IMR-90 (cell line): ENCODE measurements at regions not wholly inside any gene's neighbourhood (a gene's known extent, or its start where the extent isn't known, plus 50 kb on each side); places are given as distances from the start of the nearest gene placed in this dataset.
A peak's percentile ranks its signal among the peaks of the same experiment; 100 is the strongest.

Experiments
- ATAC-seq: fragments of 200-7000 bp; cut with Tn5 transposase; 2 replicates; pipeline ENCODE4 v1.9.1; 2020; ENCODE audit warnings: low read depth, mild to moderate bottlenecking, moderate library complexity
- BruUV-seq: library from RNA; stranded (reverse); fragments of 400-500 nt; replicated peaks from 2 replicates; lab custom pipeline; 2021; lab: Mats Ljungman, UMichigan
- CTCF ChIA-PET: fragments of 300-600 bp; formaldehyde crosslinking; extraction: SDS; loops from one replicate; lab custom pipeline; 2021; ENCODE audit warnings: antibody characterized with exemption; lab: Yijun Ruan, JAX
- POLR2A ChIA-PET: fragments of 300-600 bp; sonication (Branson Sonifier 250); formaldehyde crosslinking; loops from one replicate; lab custom pipeline; 2022; ENCODE audit warnings: antibody characterized with exemption; ENCODE audit not compliant: unreplicated experiment; lab: Charles Lee
- DNase-seq: peaks from one replicate; pipeline ENCODE4 v3.0.0; 2013
- H2AFZ ChIP-seq: replicated peaks from 2 replicates; pipeline ENCODE3; 2013; ENCODE audit warnings: low read length, mild to moderate bottlenecking; ENCODE audit not compliant: poor library complexity
- H2AK5ac ChIP-seq: 2 replicates; pipeline ENCODE4 v1.6.1; 2013; ENCODE audit warnings: low read depth, low read length, inconsistent platforms
- H2AK9ac ChIP-seq: replicated peaks from 2 replicates; pipeline ENCODE3; 2013; ENCODE audit warnings: mild to moderate bottlenecking, low read depth, low read length, moderate library complexity; ENCODE audit not compliant: poor library complexity
- H2BK120ac ChIP-seq: 2 replicates; pipeline ENCODE4 v1.6.1; 2013; ENCODE audit warnings: low read depth, low read length, inconsistent platforms
- H2BK15ac ChIP-seq: 3 replicates; pipeline ENCODE4 v1.6.1; 2013; ENCODE audit warnings: low read depth, low read length, inconsistent platforms
- H2BK20ac ChIP-seq: 2 replicates; pipeline ENCODE4 v1.6.1; 2013; ENCODE audit warnings: low read depth, mild to moderate bottlenecking, inconsistent platforms, low read length, moderate library complexity
- H2BK5ac ChIP-seq: 2 replicates; pipeline ENCODE4 v1.6.1; 2013; ENCODE audit warnings: mild to moderate bottlenecking, low read depth, low read length, inconsistent platforms; ENCODE audit not compliant: poor library complexity, severe bottlenecking
- H3K14ac ChIP-seq: replicated peaks from 2 replicates; pipeline ENCODE4 v1.6.1; 2013; ENCODE audit warnings: low read depth, low read length, inconsistent platforms
- H3K18ac ChIP-seq: 2 replicates; pipeline ENCODE4 v1.6.1; 2013; ENCODE audit warnings: low read depth, low read length, control low read depth
- H3K23ac ChIP-seq: 2 replicates; pipeline ENCODE4 v1.6.1; 2013; ENCODE audit warnings: low read depth, low read length, inconsistent platforms
- H3K27ac ChIP-seq: 2 replicates; pipeline ENCODE4 v1.5.1; 2013; ENCODE audit warnings: mild to moderate bottlenecking, control low read depth, low read length; ENCODE audit not compliant: insufficient read depth
- H3K27me3 ChIP-seq: 2 replicates; pipeline ENCODE4 v1.6.1; 2013; ENCODE audit warnings: low read length; ENCODE audit not compliant: control insufficient read depth, insufficient read depth
- H3K36me3 ChIP-seq: 2 replicates; pipeline ENCODE4 v1.6.1; 2013; ENCODE audit warnings: low read length, mixed read lengths; ENCODE audit not compliant: control insufficient read depth, insufficient read depth
- H3K4ac ChIP-seq: 2 replicates; pipeline ENCODE4 v1.6.1; 2013; ENCODE audit warnings: low read depth, low read length, inconsistent platforms
- H3K4me1 ChIP-seq: 2 replicates; pipeline ENCODE4 v1.6.1; 2013; ENCODE audit warnings: low read length, mixed read lengths; ENCODE audit not compliant: control insufficient read depth, insufficient read depth
- H3K4me2 ChIP-seq: 2 replicates; pipeline ENCODE4 v1.6.1; 2013; ENCODE audit warnings: low read depth, mild to moderate bottlenecking, control low read depth, low read length, moderate library complexity
- H3K4me3 ChIP-seq: 2 replicates; pipeline ENCODE4 v1.5.1; 2013; ENCODE audit warnings: low read depth, mild to moderate bottlenecking, control low read depth, low read length, moderate library complexity; ENCODE audit not compliant: insufficient read depth
- H3K56ac ChIP-seq: 2 replicates; pipeline ENCODE4 v1.6.1; 2013; ENCODE audit warnings: low read length, inconsistent platforms; ENCODE audit not compliant: insufficient read depth; ENCODE audit errors: extremely low read depth
- H3K79me1 ChIP-seq, 2 experiments: 2 replicates each; pipeline ENCODE4 v1.6.1; 2013; ENCODE audit warnings: low read length in 2 of 2, inconsistent platforms in 1 of 2, low read depth in 1 of 2
- H3K9ac ChIP-seq: 2 replicates; pipeline ENCODE4 v1.6.1; 2013; ENCODE audit warnings: low read depth, low read length, control low read depth
- H3K9me1 ChIP-seq: 2 replicates; pipeline ENCODE4 v1.6.1; 2013; ENCODE audit warnings: low read length, inconsistent platforms; ENCODE audit not compliant: insufficient read depth
- H3K9me3 ChIP-seq: 2 replicates; pipeline ENCODE4 v1.6.1; 2013; ENCODE audit warnings: low read length; ENCODE audit not compliant: control insufficient read depth, insufficient read depth
- H4K20me1 ChIP-seq: 2 replicates; pipeline ENCODE4 v1.6.1; 2013; ENCODE audit warnings: low read length, inconsistent platforms; ENCODE audit not compliant: insufficient read depth
- H4K5ac ChIP-seq: 2 replicates; pipeline ENCODE4 v1.6.1; 2013; ENCODE audit warnings: mild to moderate bottlenecking, low read depth, low read length, control low read depth
- H4K8ac ChIP-seq, 2 experiments: 2 replicates each; pipeline ENCODE4 v1.6.1; 2013; ENCODE audit warnings: low read depth in 2 of 2, low read length in 2 of 2, control low read depth in 1 of 2, inconsistent platforms in 1 of 2
- H4K91ac ChIP-seq: 2 replicates; pipeline ENCODE4 v1.6.1; 2013; ENCODE audit warnings: low read depth, low read length, inconsistent platforms; ENCODE audit not compliant: insufficient read depth
- BHLHE40 ChIP-seq: fragments of 150-350 bp; IDR thresholded peaks from 2 replicates; pipeline ENCODE4 v1.6.1; 2016; ENCODE audit warnings: mild to moderate bottlenecking, low read depth, low read length
- CEBPB ChIP-seq: IDR thresholded peaks from 2 replicates; pipeline ENCODE4 v1.6.1; 2012; ENCODE audit warnings: low read depth, low read length, improper control_type of control experiment
- FOS ChIP-seq: fragments of 150-350 bp; IDR thresholded peaks from 2 replicates; pipeline ENCODE4 v1.6.1; 2016; ENCODE audit warnings: low read depth, low read length
- MAZ ChIP-seq: IDR thresholded peaks from 2 replicates; pipeline ENCODE4 v1.6.1; 2012; ENCODE audit warnings: low read depth, mild to moderate bottlenecking, low read length, improper control_type of control experiment, moderate library complexity, borderline replicate concordance
- NFE2L2 ChIP-seq: fragments of 150-350 bp; IDR thresholded peaks from 2 replicates; pipeline ENCODE4 v1.6.1; 2016; ENCODE audit warnings: low read depth, mild to moderate bottlenecking, low read length
- POLR2A ChIP-seq: IDR thresholded peaks from 2 replicates; pipeline ENCODE4 v1.6.1; 2012; ENCODE audit warnings: mild to moderate bottlenecking, low read depth, low read length
- RFX5 ChIP-seq: IDR thresholded peaks from 2 replicates; pipeline ENCODE4 v1.8.0; 2012; ENCODE audit warnings: low read depth, mild to moderate bottlenecking, low read length, moderate library complexity
- SMC3 ChIP-seq: fragments of 150-350 bp; IDR thresholded peaks from 2 replicates; pipeline ENCODE4 v1.6.1; 2016; ENCODE audit warnings: low read depth, mild to moderate bottlenecking, antibody characterized with exemption, low read length, moderate library complexity
- WGBS, 2 experiments: methylation state at CpG; one replicate each; pipeline versions ENCODE4 v1.1.5 to v1.1.7; 2013; ENCODE audit warnings: missing lambda C conversion rate in 2 of 2; ENCODE audit not compliant: insufficient read length in 1 of 2; ENCODE audit errors: extremely low coverage in 2 of 2; 5-methylcytosine and 5-hydroxymethylcytosine counted together
- dilution Hi-C: fragments of 300-500 bp; cut with HindIII; formaldehyde crosslinking; loops from one replicate; pipeline ENCODE4 v1.14.3; 2018; ENCODE audit warnings: low sequenced_read_pairs; ENCODE audit not compliant: unreplicated experiment
- in situ Hi-C: fragments of 300-500 bp; cut with MboI; formaldehyde crosslinking; loops from 3 replicates; pipeline ENCODE4 v1.14.3; 2019; ENCODE audit warnings: low sequenced_read_pairs, inconsistent platforms, mixed read lengths
- intact Hi-C: fragments of 100-400 bp; cut with micrococcal nuclease; formaldehyde crosslinking; loops from 2 replicates; pipeline ENCODE4 v1.10.0; 2022
- TF ChIP-seq, protein P1 (sequence below): conservative IDR thresholded peaks from 2 replicates; pipeline ENCODE4 v1.5.1; 2012; ENCODE audit warnings: mild to moderate bottlenecking, low read depth, low read length, improper control_type of control experiment
- TF ChIP-seq, protein P2 (sequence below): fragments of 150-350 bp; IDR thresholded peaks from 2 replicates; pipeline ENCODE4 v1.6.1; 2017; ENCODE audit warnings: mild to moderate bottlenecking, antibody characterized with exemption, low read length, low read depth

DNA sequence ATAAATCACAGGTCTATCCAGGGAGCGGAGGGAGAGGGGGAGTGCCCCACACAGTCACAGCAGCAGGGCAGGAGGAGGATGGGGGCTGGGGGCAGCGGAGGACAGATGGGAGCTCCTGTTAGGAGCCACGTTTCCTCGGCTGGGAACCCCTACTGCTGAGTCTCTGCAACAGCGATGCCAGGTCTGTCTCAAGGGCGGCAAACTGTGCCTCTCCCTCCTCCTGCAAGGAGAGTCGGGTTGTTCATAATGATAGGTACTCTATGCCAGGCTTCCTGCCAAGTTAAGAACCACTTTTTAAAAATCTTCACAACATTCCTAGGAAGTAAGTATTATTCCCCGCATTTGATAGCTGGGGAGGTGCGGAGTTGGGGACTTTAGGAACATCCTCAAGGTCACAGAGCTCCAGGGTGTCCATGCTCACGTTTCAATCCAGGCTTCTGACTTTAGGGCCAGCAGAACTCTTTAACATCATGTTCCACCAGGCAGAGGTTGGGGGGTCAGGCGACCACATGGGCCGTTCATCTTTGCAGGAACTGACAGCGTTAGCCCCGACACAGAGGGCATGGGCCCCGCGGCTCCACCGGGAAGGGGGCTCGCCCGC, 98.3 kb upstream of the MAML3 start:
- Histone ChIP-seq H3K79me1 (0 out of 4 replicates have a peak, but pooled peaks cover 0 to 4% of the 10 kb centered on the region in 2 experiments), H3K36me3 (no peaks in the 10 kb centered on the region), H3K56ac (peak overlapping the region; percentile 30; the same call in 1 of the 2 replicates), H4K91ac (peak overlapping the region; percentile 85), H3K4me1 (peaks cover 19% of the 10 kb centered on the region), H2BK120ac (peak overlapping the region; percentile 89), H2BK15ac (peak overlapping the region; percentile 76; the same call in 2 of the 3 replicates), H4K5ac (peak overlapping the region; percentile 72), H3K4me2 (peak overlapping the region; percentile 71; the same call in 1 of the 2 replicates), H3K23ac (peak overlapping the region; percentile 55; the same call in 1 of the 2 replicates), H3K9ac (peak overlapping the region; percentile 16; the same call in 1 of the 2 replicates), H3K27me3 (no peaks in the 10 kb centered on the region), H3K4me3 (no peak overlapping the region), H3K9me1 (peaks cover 12% of the 10 kb centered on the region), H3K18ac (peak overlapping the region; percentile 1; the same call in 1 of the 2 replicates), H2AK5ac (peak overlapping the region; percentile 85), H2BK5ac (peak overlapping the region; percentile 76), H3K27ac (peak overlapping the region; percentile 78; the same call in 1 of the 2 replicates), H3K9me3 (no peaks in the 10 kb centered on the region), H3K4ac (peak overlapping the region; percentile 87), H4K20me1 (no peaks in the 10 kb centered on the region), H4K8ac (peak overlapping the region; percentile 93 to 97), H2AK9ac (peak overlapping the region; percentile 83), H2AFZ (peak overlapping the region; percentile 97), H2BK20ac (peak overlapping the region; percentile 54), H3K14ac (peak overlapping the region; percentile 87; the same call in 1 of the 2 replicates)
- DNase-seq (no peak), ATAC-seq (no peak)
- BruUV-seq: no TSS peak
- ChIA-PET POLR2A (interaction anchor here (0.7 kb wide), 1 partner anchor 101 kb away, joined by 5 read pairs; no protein-coding TSS in a partner anchor), CTCF (interaction anchor here (1.2 to 2.3 kb wide), 5 partner anchors 8 to 248 kb away, joined by 3 to 8 read pairs (median 5); no protein-coding TSS in a partner anchor)
- intact Hi-C loops (loop anchor here (2.0 to 10.0 kb wide), 3 partner anchors 201 to 595 kb away; no protein-coding TSS in a partner anchor), dilution Hi-C loops (no loop called here), in situ Hi-C loops (loop anchor here (5.0 to 10.0 kb wide), 2 partner anchors 100 to 517 kb away; partner anchors contain the start of gene MAML3)
- TF ChIP-seq FOS (no peak), RFX5 (no peak), SMC3 (no peak), CEBPB (no peak), MAZ (no peak), BHLHE40 (no peak), NFE2L2 (no peak), POLR2A (no peak)
- TF ChIP-seq, protein P1, sequence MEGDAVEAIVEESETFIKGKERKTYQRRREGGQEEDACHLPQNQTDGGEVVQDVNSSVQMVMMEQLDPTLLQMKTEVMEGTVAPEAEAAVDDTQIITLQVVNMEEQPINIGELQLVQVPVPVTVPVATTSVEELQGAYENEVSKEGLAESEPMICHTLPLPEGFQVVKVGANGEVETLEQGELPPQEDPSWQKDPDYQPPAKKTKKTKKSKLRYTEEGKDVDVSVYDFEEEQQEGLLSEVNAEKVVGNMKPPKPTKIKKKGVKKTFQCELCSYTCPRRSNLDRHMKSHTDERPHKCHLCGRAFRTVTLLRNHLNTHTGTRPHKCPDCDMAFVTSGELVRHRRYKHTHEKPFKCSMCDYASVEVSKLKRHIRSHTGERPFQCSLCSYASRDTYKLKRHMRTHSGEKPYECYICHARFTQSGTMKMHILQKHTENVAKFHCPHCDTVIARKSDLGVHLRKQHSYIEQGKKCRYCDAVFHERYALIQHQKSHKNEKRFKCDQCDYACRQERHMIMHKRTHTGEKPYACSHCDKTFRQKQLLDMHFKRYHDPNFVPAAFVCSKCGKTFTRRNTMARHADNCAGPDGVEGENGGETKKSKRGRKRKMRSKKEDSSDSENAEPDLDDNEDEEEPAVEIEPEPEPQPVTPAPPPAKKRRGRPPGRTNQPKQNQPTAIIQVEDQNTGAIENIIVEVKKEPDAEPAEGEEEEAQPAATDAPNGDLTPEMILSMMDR: no peak
- TF ChIP-seq, protein P2, sequence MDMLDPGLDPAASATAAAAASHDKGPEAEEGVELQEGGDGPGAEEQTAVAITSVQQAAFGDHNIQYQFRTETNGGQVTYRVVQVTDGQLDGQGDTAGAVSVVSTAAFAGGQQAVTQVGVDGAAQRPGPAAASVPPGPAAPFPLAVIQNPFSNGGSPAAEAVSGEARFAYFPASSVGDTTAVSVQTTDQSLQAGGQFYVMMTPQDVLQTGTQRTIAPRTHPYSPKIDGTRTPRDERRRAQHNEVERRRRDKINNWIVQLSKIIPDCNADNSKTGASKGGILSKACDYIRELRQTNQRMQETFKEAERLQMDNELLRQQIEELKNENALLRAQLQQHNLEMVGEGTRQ: no peak
- WGBS, 2 experiments: 29% methylated on average over 1 of the region's 19 CpGs; no CpG with 5 or more reads in 1 of the 2 experiments
